H1 (cell line): ENCODE measurements at regions not wholly inside any gene's neighbourhood (a gene's known extent, or its start where the extent isn't known, plus 50 kb on each side); places are given as distances from the start of the nearest gene placed in this dataset.
"Not testable (repeated sequence)": the region's sequence is repeated elsewhere in the genome, so short reads cannot be mapped to it uniquely, and the experiment has no call there.

Experiments used
- CTCF ChIA-PET: fragments of 300-600 bp; sonication (Branson Sonifier 250); formaldehyde crosslinking; loops from one replicate; lab custom pipeline; 2021; ENCODE audit not compliant: partially characterized antibody; lab: Charles Lee
- POLR2A ChIA-PET: fragments of 300-600 bp; sonication (Branson Sonifier 250); formaldehyde crosslinking; loops from one replicate; lab custom pipeline; 2021; ENCODE audit warnings: inconsistent platforms; ENCODE audit not compliant: partially characterized antibody; lab: Charles Lee
- DNase-seq, 2 experiments: peaks; one replicate each; pipeline versions ENCODE4 v3.0.0 to v3.0.0-alpha.2; 2010 to 2022; ENCODE audit warnings: low spot score in 2 of 2, low read depth in 1 of 2, mixed read lengths in 1 of 2
- FAIRE-seq: peaks from 2 replicates; lab custom pipeline; 2011; peaks lifted over from hg19 to GRCh38; lab: Jason Lieb, UNC
- H2AFZ ChIP-seq: 2 replicates; pipeline ENCODE4 v1.8.1; 2012; ENCODE audit warnings: low read length, inconsistent platforms
- H2AK5ac ChIP-seq: 2 replicates; pipeline ENCODE4 v1.6.1; 2013; ENCODE audit warnings: low read depth, low read length
- H2BK120ac ChIP-seq: replicated peaks from 2 replicates; pipeline ENCODE3; 2013; ENCODE audit warnings: low read depth, low read length, inconsistent platforms
- H2BK12ac ChIP-seq: 2 replicates; pipeline ENCODE4 v1.6.1; 2013; ENCODE audit warnings: low read depth, low read length
- H2BK15ac ChIP-seq: 2 replicates; pipeline ENCODE4 v1.6.1; 2013; ENCODE audit warnings: low read length
- H2BK20ac ChIP-seq: 2 replicates; pipeline ENCODE4 v1.6.1; 2013; ENCODE audit warnings: low read length
- H2BK5ac ChIP-seq: 2 replicates; pipeline ENCODE4 v1.6.1; 2013; ENCODE audit warnings: low read depth, low read length
- H3K14ac ChIP-seq: 2 replicates; pipeline ENCODE4 v1.6.1; 2013; ENCODE audit warnings: inconsistent platforms; ENCODE audit not compliant: insufficient read length
- H3K18ac ChIP-seq: 2 replicates; pipeline ENCODE4 v1.6.1; 2013; ENCODE audit warnings: low read length; ENCODE audit errors: extremely low read depth
- H3K23ac ChIP-seq: 2 replicates; pipeline ENCODE4 v1.6.1; 2013; ENCODE audit warnings: inconsistent platforms; ENCODE audit not compliant: insufficient read length
- H3K23me2 ChIP-seq: 2 replicates; pipeline ENCODE4 v1.6.1; 2013; ENCODE audit warnings: low read depth, low read length
- H3K27ac ChIP-seq: 2 replicates; pipeline ENCODE4 v1.6.1; 2011; ENCODE audit warnings: low read depth, low read length, inconsistent platforms
- H3K27me3 ChIP-seq, 4 experiments: replicated peaks in 1 of 4; 1 replicate in 1 of 4; 2 replicates in 3 of 4; pipeline versions ENCODE4 v1.6.1 to v1.8.1; 2011 to 2013; ENCODE audit warnings: low read length in 3 of 4, mild to moderate bottlenecking in 3 of 4, inconsistent platforms in 2 of 4, mixed read lengths in 2 of 4, moderate library complexity in 1 of 4; ENCODE audit not compliant: control insufficient read depth in 3 of 4, insufficient read depth in 3 of 4; ENCODE audit errors: extremely low read depth in 1 of 4
- H3K36me3 ChIP-seq, 4 experiments: 2 replicates each; pipeline versions ENCODE4 v1.6.1 to v1.8.1; 2011 to 2013; ENCODE audit warnings: mild to moderate bottlenecking in 4 of 4, low read length in 3 of 4, moderate library complexity in 2 of 4, control low read depth in 1 of 4, inconsistent platforms in 1 of 4; ENCODE audit not compliant: insufficient read depth in 4 of 4, control insufficient read depth in 2 of 4
- H3K4ac ChIP-seq: replicated peaks from 2 replicates; pipeline ENCODE3; 2013; ENCODE audit warnings: low read length, low read depth, mixed read lengths, inconsistent platforms; ENCODE audit not compliant: insufficient read length
- H3K4me1 ChIP-seq, 4 experiments: replicated peaks in 1 of 4; 1 replicate in 1 of 4; 2 replicates in 3 of 4; pipeline versions ENCODE4 v1.6.1 to v1.8.1; 2011 to 2013; ENCODE audit warnings: low read length in 3 of 4, inconsistent platforms in 2 of 4, mixed read lengths in 1 of 4; ENCODE audit not compliant: insufficient read depth in 4 of 4, control insufficient read depth in 3 of 4
- H3K4me2 ChIP-seq, 2 experiments: 2 replicates each; pipeline versions ENCODE4 v1.6.1 to v1.8.1; 2011 to 2013; ENCODE audit warnings: low read depth in 2 of 2, low read length in 2 of 2, control low read depth in 1 of 2, inconsistent platforms in 1 of 2, mild to moderate bottlenecking in 1 of 2; ENCODE audit not compliant: insufficient read depth in 1 of 2
- H3K4me3 ChIP-seq, 4 experiments: fragments of 200-600, 300-600 bp in 1 of 4; sonication (generic), shearing (Covaris generic), sonication (Bioruptor Twin) in 1 of 4; 2 replicates each; pipeline versions ENCODE4 v1.5.1 to v1.8.1; 2011 to 2016; ENCODE audit warnings: low read length in 4 of 4, low read depth in 3 of 4, control low read depth in 2 of 4, inconsistent platforms in 2 of 4, mild to moderate bottlenecking in 2 of 4, mixed read lengths in 1 of 4, moderate library complexity in 1 of 4; ENCODE audit not compliant: insufficient read depth in 2 of 4; ENCODE audit errors: extremely low read depth in 1 of 4
- H3K56ac ChIP-seq: replicated peaks from 2 replicates; pipeline ENCODE3; 2013; ENCODE audit warnings: low read depth, mild to moderate bottlenecking, mixed read lengths, low read length, inconsistent platforms; ENCODE audit not compliant: insufficient read length
- H3K79me1 ChIP-seq: 2 replicates; pipeline ENCODE4 v1.6.1; 2013; ENCODE audit warnings: low read depth, low read length, control low read depth
- H3K79me2 ChIP-seq, 2 experiments: 2 replicates each; pipeline versions ENCODE4 v1.6.1 to v1.8.1; 2012 to 2013; ENCODE audit warnings: low read length in 2 of 2, mild to moderate bottlenecking in 2 of 2, inconsistent platforms in 1 of 2; ENCODE audit not compliant: insufficient read depth in 2 of 2, control insufficient read depth in 1 of 2
- H3K9ac ChIP-seq, 4 experiments: replicated peaks in 1 of 4; 1 replicate in 1 of 4; 2 replicates in 3 of 4; pipeline versions ENCODE4 v1.6.1 to v1.8.1; 2011 to 2013; ENCODE audit warnings: low read depth in 3 of 4, low read length in 3 of 4, control low read depth in 2 of 4, mild to moderate bottlenecking in 2 of 4, moderate library complexity in 2 of 4, inconsistent platforms in 1 of 4; ENCODE audit errors: extremely low read depth in 1 of 4
- H3K9me3 ChIP-seq, 2 experiments: 2 replicates each; pipeline versions ENCODE4 v1.6.1 to v1.8.1; 2012 to 2013; ENCODE audit warnings: mild to moderate bottlenecking in 2 of 2, moderate library complexity in 2 of 2, control low read depth in 1 of 2, inconsistent platforms in 1 of 2, low read depth in 1 of 2, low read length in 1 of 2, mixed read lengths in 1 of 2; ENCODE audit not compliant: insufficient read depth in 2 of 2
- H4K20me1 ChIP-seq, 2 experiments: replicated peaks in 1 of 2; 2 replicates each; pipeline versions ENCODE3 to v1.8.1; 2011 to 2013; ENCODE audit warnings: inconsistent platforms in 2 of 2, low read length in 2 of 2, mild to moderate bottlenecking in 1 of 2; ENCODE audit not compliant: insufficient read depth in 2 of 2, control insufficient read depth in 1 of 2
- H4K5ac ChIP-seq: 2 replicates; pipeline ENCODE4 v1.6.1; 2013; ENCODE audit warnings: low read length, low read depth, mixed read lengths, inconsistent platforms; ENCODE audit not compliant: insufficient read length
- H4K8ac ChIP-seq: 2 replicates; pipeline ENCODE4 v1.8.0; 2013; ENCODE audit warnings: mild to moderate bottlenecking, moderate library complexity, low read length, inconsistent platforms; ENCODE audit not compliant: insufficient read depth; ENCODE audit errors: extremely low read depth
- H4K91ac ChIP-seq: replicated peaks from 2 replicates; pipeline ENCODE3; 2013; ENCODE audit warnings: low read length, mixed read lengths, inconsistent platforms; ENCODE audit not compliant: insufficient read length
- WGBS, 2 experiments: shearing (Covaris generic) in 1 of 2; methylation state at CpG; one replicate each; pipeline versions ENCODE4 v1.1.6 to v1.1.7; 2013 to 2015; ENCODE audit warnings: low lambda C conversion rate in 2 of 2, mixed read lengths in 2 of 2, inconsistent platforms in 1 of 2, low coverage in 1 of 2, missing lambda C conversion rate in 1 of 2; ENCODE audit not compliant: insufficient replicate concordance in 2 of 2, insufficient coverage in 1 of 2, insufficient read length in 1 of 2; ENCODE audit errors: extremely low coverage in 1 of 2, missing lambda C conversion rate in 1 of 2; 5-methylcytosine and 5-hydroxymethylcytosine counted together

- H3K23ac ChIP-seq, POLR2A ChIA-PET, H3K9me3 ChIP-seq, H2AK5ac ChIP-seq, H3K14ac ChIP-seq, H3K4me1 ChIP-seq, H2AFZ ChIP-seq, H3K36me3 ChIP-seq, DNase-seq, H3K9ac ChIP-seq, H4K20me1 ChIP-seq, H4K5ac ChIP-seq, H2BK20ac ChIP-seq, H3K4ac ChIP-seq, H3K56ac ChIP-seq, H4K91ac ChIP-seq, H2BK12ac ChIP-seq, CTCF ChIA-PET, H3K4me3 ChIP-seq, H3K27ac ChIP-seq, H3K18ac ChIP-seq, H2BK15ac ChIP-seq, H3K79me1 ChIP-seq, H4K8ac ChIP-seq, FAIRE-seq, H3K79me2 ChIP-seq, H2BK120ac ChIP-seq, H3K23me2 ChIP-seq, H3K4me2 ChIP-seq, H2BK5ac ChIP-seq, H3K27me3 ChIP-seq: not testable (repeated sequence)
- no CpG with 5 or more reads among the region's 4 CpGs for whole genome bisulfite sequencing, 2 experiments
These were observed 355.7 kb upstream of the SPATA31A3 start for GRCh38 chr9:67348094-67348493.

GRCh38 chr9:67339216-67339615, 346.9 kb upstream of the SPATA31A3 start:
- H4K20me1 ChIP-seq, H2BK20ac ChIP-seq, H3K56ac ChIP-seq, H2AK5ac ChIP-seq, H3K79me1 ChIP-seq, H4K8ac ChIP-seq, H3K4me3 ChIP-seq, H2BK15ac ChIP-seq, H3K9ac ChIP-seq, H4K91ac ChIP-seq, H3K27me3 ChIP-seq, H3K18ac ChIP-seq, H2BK12ac ChIP-seq, FAIRE-seq, H3K79me2 ChIP-seq, H2BK120ac ChIP-seq, H3K23me2 ChIP-seq, H3K9me3 ChIP-seq, DNase-seq, H3K36me3 ChIP-seq, H4K5ac ChIP-seq, H3K4me1 ChIP-seq, H3K27ac ChIP-seq, H3K4ac ChIP-seq, H3K14ac ChIP-seq, H3K4me2 ChIP-seq, H3K23ac ChIP-seq, H2AFZ ChIP-seq, CTCF ChIA-PET, POLR2A ChIA-PET, H2BK5ac ChIP-seq: not testable (repeated sequence)
- no CpG with 5 or more reads among the region's 7 CpGs for WGBS, 2 experiments
